Neuronal stem cell (in vitro differentiated cells): ENCODE measurements at regions not wholly inside any gene's neighbourhood (a gene's known extent, or its start where the extent isn't known, plus 50 kb on each side); places are given as distances from the start of the nearest gene placed in this dataset.

Experiments
- DNase-seq: peaks from one replicate; pipeline ENCODE4 v3.0.0-alpha.2; 2013; ENCODE audit warnings: low spot score
- H2AFZ ChIP-seq: one replicate; pipeline ENCODE4 v1.6.1; 2013; ENCODE audit warnings: mild to moderate bottlenecking, low read length, inconsistent platforms
- H2AK5ac ChIP-seq: 2 replicates; pipeline ENCODE4 v1.6.1; 2013; ENCODE audit warnings: low read depth, mild to moderate bottlenecking, inconsistent platforms, low read length, moderate library complexity, mixed read lengths
- H2BK120ac ChIP-seq: 2 replicates; pipeline ENCODE4 v1.6.1; 2013; ENCODE audit warnings: low read depth, mild to moderate bottlenecking, inconsistent platforms, low read length, moderate library complexity, mixed read lengths
- H2BK12ac ChIP-seq: one replicate; pipeline ENCODE4 v1.6.1; 2013; ENCODE audit warnings: low read length, inconsistent platforms
- H2BK15ac ChIP-seq: 2 replicates; pipeline ENCODE4 v1.6.1; 2013; ENCODE audit warnings: mild to moderate bottlenecking, low read length, inconsistent platforms, mixed read lengths
- H2BK5ac ChIP-seq: one replicate; pipeline ENCODE4 v1.6.1; 2013; ENCODE audit warnings: inconsistent platforms, mild to moderate bottlenecking, low read length, moderate library complexity
- H3K14ac ChIP-seq: one replicate; pipeline ENCODE4 v1.6.1; 2013; ENCODE audit warnings: low read length, inconsistent platforms
- H3K18ac ChIP-seq: 2 replicates; pipeline ENCODE4 v1.6.1; 2013; ENCODE audit warnings: low read length, inconsistent platforms
- H3K23ac ChIP-seq: 2 replicates; pipeline ENCODE4 v1.6.1; 2013; ENCODE audit warnings: low read depth, mild to moderate bottlenecking, mixed read lengths, low read length, inconsistent platforms; ENCODE audit not compliant: poor library complexity
- H3K27ac ChIP-seq: replicated peaks from 3 replicates; pipeline ENCODE4 v1.5.1; 2013; ENCODE audit warnings: low read length, inconsistent platforms
- H3K27me3 ChIP-seq, 3 experiments: 2 replicates each; pipeline ENCODE4 v1.6.1; 2013; ENCODE audit warnings: low read length in 3 of 3, mild to moderate bottlenecking in 2 of 3, inconsistent platforms in 1 of 3, low read depth in 1 of 3, mixed read lengths in 1 of 3, moderate library complexity in 1 of 3; ENCODE audit not compliant: control insufficient read depth in 3 of 3, insufficient read depth in 3 of 3
- H3K36me3 ChIP-seq, 2 donors: replicated peaks in 1 of 2; 2 replicates each; pipeline ENCODE4 v1.6.1; 2013; ENCODE audit warnings: low read length in 2 of 2; ENCODE audit not compliant: control insufficient read depth in 2 of 2, insufficient read depth in 2 of 2
- H3K4ac ChIP-seq: 2 replicates; pipeline ENCODE4 v1.6.1; 2013; ENCODE audit warnings: inconsistent platforms, mild to moderate bottlenecking, low read length, moderate library complexity
- H3K4me1 ChIP-seq, 2 donors: 1 replicate in 1 of 2; 2 replicates in 1 of 2; pipeline ENCODE4 v1.6.1; 2013; ENCODE audit warnings: low read length in 2 of 2, low read depth in 1 of 2; ENCODE audit not compliant: control insufficient read depth in 2 of 2, insufficient read depth in 1 of 2
- H3K4me2 ChIP-seq: one replicate; pipeline ENCODE4 v1.6.1; 2013; ENCODE audit warnings: mild to moderate bottlenecking, low read length, inconsistent platforms; ENCODE audit not compliant: insufficient read depth, poor library complexity, severe bottlenecking
- H3K4me3 ChIP-seq, 2 donors: 2 replicates each; pipeline ENCODE4 v1.5.1; 2013; ENCODE audit warnings: low read length in 2 of 2, mild to moderate bottlenecking in 2 of 2, inconsistent platforms in 1 of 2, moderate library complexity in 1 of 2
- H3K79me1 ChIP-seq: one replicate; pipeline ENCODE4 v1.6.1; 2013; ENCODE audit warnings: low read depth, mild to moderate bottlenecking, inconsistent platforms, low read length, moderate library complexity
- H3K9ac ChIP-seq: one replicate; pipeline ENCODE4 v1.6.1; 2013; ENCODE audit warnings: mild to moderate bottlenecking, low read depth, low read length, inconsistent platforms; ENCODE audit not compliant: poor library complexity
- H3K9me3 ChIP-seq, 2 donors: replicated peaks in 1 of 2; 2 replicates each; pipeline versions ENCODE3 to v1.6.1; 2013; ENCODE audit warnings: low read length in 2 of 2, mild to moderate bottlenecking in 2 of 2, inconsistent platforms in 1 of 2, low read depth in 1 of 2, mixed read lengths in 1 of 2, moderate library complexity in 1 of 2; ENCODE audit not compliant: control insufficient read depth in 2 of 2, insufficient read depth in 1 of 2
- H4K8ac ChIP-seq: one replicate; pipeline ENCODE4 v1.6.1; 2013; ENCODE audit warnings: low read depth, mild to moderate bottlenecking, inconsistent platforms, low read length, moderate library complexity
- H4K91ac ChIP-seq: one replicate; pipeline ENCODE4 v1.6.1; 2013; ENCODE audit warnings: low read length, low read depth, mild to moderate bottlenecking, inconsistent platforms; ENCODE audit not compliant: poor library complexity
- WGBS, 2 donors: extraction: QIAGEN DNeasy Blood & Tissue Kit; methylation state at CpG; one replicate each; pipeline ENCODE4 v1.1.7; 2013; ENCODE audit warnings: missing lambda C conversion rate in 2 of 2, mixed read lengths in 1 of 2; ENCODE audit not compliant: insufficient read length in 2 of 2, insufficient replicate concordance in 1 of 2; ENCODE audit errors: extremely low coverage in 2 of 2; 5-methylcytosine and 5-hydroxymethylcytosine counted together

DNA sequence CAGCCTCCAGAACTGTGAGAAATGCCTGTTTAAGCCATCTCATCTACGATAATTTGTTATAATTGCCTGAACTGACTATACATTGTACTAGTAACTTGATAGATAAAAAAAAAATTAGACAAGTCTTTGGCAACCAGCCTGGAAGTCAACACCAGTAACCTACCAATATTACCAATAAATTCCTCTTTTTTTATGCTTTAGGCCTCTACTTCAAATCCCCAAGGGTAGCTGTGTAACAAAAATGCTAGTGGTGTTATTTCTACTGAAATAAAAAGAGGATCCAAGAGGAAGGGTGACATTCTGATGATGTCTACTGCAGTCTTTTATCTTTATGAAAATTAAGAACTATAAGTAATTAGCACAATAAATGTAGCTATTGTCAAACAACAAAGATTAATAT is 151.7 kb upstream of the SAMSN1 start:
- no peak overlapping the region for H4K8ac ChIP-seq
- no peak overlapping the region for H3K4me3 ChIP-seq
- no peak overlapping the region for H4K91ac ChIP-seq
- no peaks in the 10 kb centered on the region for H3K79me1 ChIP-seq
- H3K18ac ChIP-seq: no peak overlapping the region
- no peak overlapping the region for H2BK5ac ChIP-seq
- no peak overlapping the region for H3K27ac ChIP-seq
- H2BK15ac ChIP-seq: no peak overlapping the region
- H2AK5ac ChIP-seq: no peak overlapping the region
- H3K9me3 ChIP-seq: no peaks in the 10 kb centered on the region
- H2BK120ac ChIP-seq: no peak overlapping the region
- H2AFZ ChIP-seq: no peak overlapping the region
- no peak for DNase-seq
- no peak overlapping the region for H3K4ac ChIP-seq
- H3K27me3 ChIP-seq: no peaks in the 10 kb centered on the region
- no CpG with 5 or more reads among the region's 1 CpG for whole genome bisulfite sequencing, 2 donors
- no peak overlapping the region for H3K4me2 ChIP-seq
- no peak overlapping the region for H2BK12ac ChIP-seq
- no peak overlapping the region for H3K14ac ChIP-seq
- no peaks in the 10 kb centered on the region for H3K36me3 ChIP-seq
- no peaks in the 10 kb centered on the region for H3K4me1 ChIP-seq
- no peak overlapping the region for H3K9ac ChIP-seq
- H3K23ac ChIP-seq: no peak overlapping the region

DNA sequence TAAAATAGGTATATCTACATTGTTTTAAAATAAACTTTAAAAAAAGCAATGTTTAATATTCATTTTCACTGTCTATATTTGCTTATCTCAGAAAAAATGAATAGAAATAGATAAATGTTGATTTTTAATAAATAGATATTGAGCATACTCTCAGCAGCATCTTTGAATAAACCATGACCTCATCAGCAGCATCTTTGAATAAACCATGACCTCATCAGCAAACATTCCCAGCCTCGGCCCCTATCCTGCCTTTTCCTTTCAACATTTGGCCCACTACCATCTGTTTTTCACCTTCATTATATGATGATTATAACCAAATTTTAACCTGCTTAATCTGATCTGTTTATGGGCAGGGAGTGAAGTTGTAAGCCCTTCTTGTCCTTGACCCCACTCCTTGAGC is 148.7 kb upstream of the SAMSN1 start:
- Histone ChIP-seq H3K18ac (no peak overlapping the region), H2AFZ (no peak overlapping the region), H3K4me2 (no peak overlapping the region), H3K4ac (no peak overlapping the region), H3K9me3 (no peaks in the 10 kb centered on the region), H3K4me1 (no peaks in the 10 kb centered on the region), H3K27me3 (no peaks in the 10 kb centered on the region), H3K79me1 (no peaks in the 10 kb centered on the region), H2BK15ac (no peak overlapping the region), H3K36me3 (no peaks in the 10 kb centered on the region), H2AK5ac (no peak overlapping the region), H2BK12ac (no peak overlapping the region), H4K91ac (no peak overlapping the region), H3K14ac (no peak overlapping the region), H3K4me3 (no peak overlapping the region), H4K8ac (no peak overlapping the region), H3K23ac (no peak overlapping the region), H3K27ac (no peak overlapping the region), H2BK120ac (no peak overlapping the region), H2BK5ac (no peak overlapping the region), H3K9ac (no peak overlapping the region)
- DNase-seq: no peak
- WGBS, 2 donors: no CpG with 5 or more reads among the region's 1 CpG

DNA sequence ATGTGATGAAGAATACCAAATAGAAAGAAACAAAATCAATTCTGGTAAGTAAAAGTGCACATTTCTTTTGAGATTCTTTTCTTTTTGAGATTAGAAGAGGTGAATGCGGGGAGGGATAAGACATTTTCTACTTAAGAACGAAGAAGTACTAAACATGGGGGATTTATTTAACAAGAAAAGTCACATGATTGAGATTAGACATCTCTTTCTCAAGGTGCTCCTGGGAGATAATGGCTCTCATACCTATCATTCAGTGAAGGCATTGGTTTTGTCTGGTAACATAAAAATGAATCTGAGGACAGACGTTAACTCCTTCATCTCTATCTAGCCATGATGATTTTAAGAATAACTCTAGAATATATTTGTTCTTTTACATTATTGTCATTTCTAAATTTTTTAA is 147.9 kb upstream of the SAMSN1 start:
- Histone ChIP-seq H3K4me3 (no peak overlapping the region), H2BK15ac (no peak overlapping the region), H3K36me3 (no peaks in the 10 kb centered on the region), H3K14ac (no peak overlapping the region), H3K9ac (no peak overlapping the region), H3K79me1 (no peaks in the 10 kb centered on the region), H4K8ac (no peak overlapping the region), H3K27me3 (no peaks in the 10 kb centered on the region), H4K91ac (no peak overlapping the region), H2AK5ac (no peak overlapping the region), H2AFZ (no peak overlapping the region), H3K4me1 (no peaks in the 10 kb centered on the region), H2BK120ac (no peak overlapping the region), H3K27ac (no peak overlapping the region), H3K18ac (no peak overlapping the region), H2BK5ac (no peak overlapping the region), H3K23ac (no peak overlapping the region), H3K4me2 (no peak overlapping the region), H3K9me3 (no peaks in the 10 kb centered on the region), H3K4ac (no peak overlapping the region), H2BK12ac (no peak overlapping the region)
- DNase-seq: no peak
- no CpG with 5 or more reads among the region's 3 CpGs for WGBS, 2 donors

DNA sequence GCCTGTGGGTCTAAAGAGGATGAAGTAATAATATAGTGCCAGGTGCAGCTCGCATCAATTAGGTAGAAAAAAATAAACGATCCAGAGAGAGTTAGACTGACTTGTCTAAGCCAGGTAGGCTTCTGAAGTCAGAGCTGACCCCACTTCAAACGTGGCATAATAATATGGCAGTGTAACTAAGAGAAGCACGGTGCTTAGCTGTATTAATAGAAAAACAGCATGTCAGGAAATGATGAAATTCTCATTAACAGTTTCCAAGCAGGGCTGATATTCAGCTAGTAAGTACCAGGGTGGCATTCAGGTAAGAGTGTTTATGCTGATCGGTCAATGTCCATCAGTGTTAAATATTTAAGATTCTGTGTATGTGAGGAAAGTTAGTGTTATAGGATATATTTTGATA is 145.8 kb upstream of the SAMSN1 start:
- no peak overlapping the region for H2BK12ac ChIP-seq
- no peak overlapping the region for H3K9ac ChIP-seq
- H2BK5ac ChIP-seq: no peak overlapping the region
- no peak overlapping the region for H3K14ac ChIP-seq
- no CpG with 5 or more reads among the region's 5 CpGs for WGBS, 2 donors
- H2AFZ ChIP-seq: no peak overlapping the region
- H3K4me2 ChIP-seq: no peak overlapping the region
- H3K9me3 ChIP-seq: no peaks in the 10 kb centered on the region
- no peak overlapping the region for H3K18ac ChIP-seq
- H3K4me1 ChIP-seq: no peaks in the 10 kb centered on the region
- H3K4me3 ChIP-seq: no peak overlapping the region
- H3K79me1 ChIP-seq: no peaks in the 10 kb centered on the region
- H2BK120ac ChIP-seq: no peak overlapping the region
- H2AK5ac ChIP-seq: no peak overlapping the region
- H3K27ac ChIP-seq: no peak overlapping the region
- H4K8ac ChIP-seq: no peak overlapping the region
- H4K91ac ChIP-seq: no peak overlapping the region
- H3K23ac ChIP-seq: no peak overlapping the region
- no peaks in the 10 kb centered on the region for H3K27me3 ChIP-seq
- no peaks in the 10 kb centered on the region for H3K36me3 ChIP-seq
- no peak overlapping the region for H2BK15ac ChIP-seq
- no peak for DNase-seq
- no peak overlapping the region for H3K4ac ChIP-seq
